HG02763 (cell line): ENCODE measurements at regions not wholly inside any gene's neighbourhood (a gene's known extent, or its start where the extent isn't known, plus 50 kb on each side); places are given as distances from the start of the nearest gene placed in this dataset.

Source experiments
- ATAC-seq: cut with Tn5 transposase; IDR thresholded peaks from one replicate; pipeline ENCODE4 v1.9.1; 2021; ENCODE audit warnings: mild to moderate bottlenecking, moderate library complexity; ENCODE audit not compliant: unreplicated experiment

- no peak for ATAC-seq
Observed at GRCh38 chr1:187413405-187414169, 584.8 kb downstream of the PLA2G4A start.

- ATAC-seq: no peak
Observed at GRCh38 chr1:187415065-187415464, 586.3 kb downstream of the PLA2G4A start.

GRCh38 chr1:187417520-187417919 is 588.8 kb downstream of the PLA2G4A start:
- ATAC-seq: no peak

GRCh38 chr1:187433598-187433997 is 604.8 kb downstream of the PLA2G4A start:
- no peak for ATAC-seq

GRCh38 chr1:187442603-187443002 is 613.9 kb downstream of the PLA2G4A start:
- no peak for ATAC-seq

- no peak for ATAC-seq
Observed at GRCh38 chr1:187443939-187444338, 615.2 kb downstream of the PLA2G4A start.

- no peak for ATAC-seq
Observed at GRCh38 chr1:187445066-187445465, 616.3 kb downstream of the PLA2G4A start.

- no peak for ATAC-seq
Observed at GRCh38 chr1:187451238-187451637, 622.5 kb downstream of the PLA2G4A start.

GRCh38 chr1:187454010-187454409 is 625.3 kb downstream of the PLA2G4A start:
- no peak for ATAC-seq

- no peak for ATAC-seq
Observed at GRCh38 chr1:187456446-187456845, 627.7 kb downstream of the PLA2G4A start.

- no peak for ATAC-seq
Observed at GRCh38 chr1:187460093-187460492, 631.3 kb downstream of the PLA2G4A start.

- ATAC-seq: no peak
Observed at GRCh38 chr1:187464320-187464719, 635.6 kb downstream of the PLA2G4A start.

GRCh38 chr1:187465441-187465840 is 636.7 kb downstream of the PLA2G4A start:
- ATAC-seq: no peak

- no peak for ATAC-seq
Observed at GRCh38 chr1:187469836-187470235, 641.1 kb downstream of the PLA2G4A start.

GRCh38 chr1:187471555-187471954 is 642.8 kb downstream of the PLA2G4A start:
- ATAC-seq: no peak

- no peak for ATAC-seq
Observed at GRCh38 chr1:187474336-187474735, 645.6 kb downstream of the PLA2G4A start.

- no peak for ATAC-seq
Observed at GRCh38 chr1:187476671-187477070, 647.9 kb downstream of the PLA2G4A start.

GRCh38 chr1:187477103-187477502 is 648.4 kb downstream of the PLA2G4A start:
- no peak for ATAC-seq

- ATAC-seq: no peak
Observed at GRCh38 chr1:187477535-187477934, 648.8 kb downstream of the PLA2G4A start.

- no peak for ATAC-seq
Observed at GRCh38 chr1:187481581-187482148, 652.9 kb downstream of the PLA2G4A start.

GRCh38 chr1:187490266-187490665 is 661.5 kb downstream of the PLA2G4A start:
- ATAC-seq: no peak

GRCh38 chr1:187491082-187491720 is 662.5 kb downstream of the PLA2G4A start:
- ATAC-seq: no peak
